WTC11 (cell line): ENCODE measurements at regions not wholly inside any gene's neighbourhood (a gene's known extent, or its start where the extent isn't known, plus 50 kb on each side); places are given as distances from the start of the nearest gene placed in this dataset.
"Not testable (repeated sequence)": the region's sequence is repeated elsewhere in the genome, so short reads cannot be mapped to it uniquely, and the experiment has no call there.

ENCODE experiments used
- ATAC-seq: fragments of 200-7000 bp; cut with Tn5 transposase; 2 replicates; pipeline ENCODE4 v1.10.0; 2021; ENCODE audit warnings: mild to moderate bottlenecking, moderate library complexity
- CTCF ChIA-PET: fragments of 300-600 bp; sonication (Branson Sonifier 250); formaldehyde crosslinking; loops from one replicate; lab custom pipeline; 2021; ENCODE audit warnings: antibody characterized with exemption; lab: Charles Lee
- POLR2A ChIA-PET: fragments of 350-600 bp; sonication (Branson Sonifier 250); formaldehyde crosslinking; loops from one replicate; lab custom pipeline; 2021; ENCODE audit warnings: antibody characterized with exemption; lab: Charles Lee
- DNase-seq: peaks from one replicate; pipeline ENCODE4 v3.0.0; 2021; ENCODE audit warnings: low spot score
- H3K27ac Mint-ChIP-seq: 2 replicates; pipeline ENCODE4 v1.8.0; 2021; ENCODE audit warnings: mixed read lengths
- H3K27me3 Mint-ChIP-seq: 2 replicates; pipeline ENCODE4 v1.8.0; 2021; ENCODE audit warnings: low read depth, mild to moderate bottlenecking, moderate library complexity, mixed read lengths
- H3K36me3 Mint-ChIP-seq: 2 replicates; pipeline ENCODE4 v1.8.0; 2021; ENCODE audit warnings: mixed read lengths
- H3K4me1 Mint-ChIP-seq: 2 replicates; pipeline ENCODE4 v1.8.0; 2022; ENCODE audit warnings: mixed read lengths
- H3K4me3 Mint-ChIP-seq: 2 replicates; pipeline ENCODE4 v1.8.0; 2021; ENCODE audit warnings: mild to moderate bottlenecking, moderate library complexity, mixed read lengths
- H3K9me3 Mint-ChIP-seq: 2 replicates; pipeline ENCODE4 v1.8.0; 2021; ENCODE audit warnings: mixed read lengths
- CBFB ChIP-seq: sonication (generic); formaldehyde crosslinking; IDR thresholded peaks from 2 replicates; pipeline ENCODE4 v1.8.1; 2022; ENCODE audit warnings: mild to moderate bottlenecking, low read depth, missing genetic modification reagents
- CDX4 ChIP-seq: fragments of 250-450 bp; sonication (Bioruptor Pico); IDR thresholded peaks from 2 replicates; pipeline ENCODE4 v1.9.0; 2021; ENCODE audit warnings: moderate library complexity, mild to moderate bottlenecking, inconsistent platforms, borderline replicate concordance
- CREB1 ChIP-seq: sonication (generic); formaldehyde crosslinking; IDR thresholded peaks from 2 replicates; pipeline ENCODE4 v1.8.0; 2023; ENCODE audit warnings: mild to moderate bottlenecking, missing genetic modification reagents
- E2F1 ChIP-seq: sonication (generic); formaldehyde crosslinking; IDR thresholded peaks from 2 replicates; pipeline ENCODE4 v1.8.0; 2022; ENCODE audit warnings: mild to moderate bottlenecking, missing genetic modification reagents
- ESRRA ChIP-seq: sonication (generic); formaldehyde crosslinking; IDR thresholded peaks from 2 replicates; pipeline ENCODE4 v1.8.1; 2022; ENCODE audit warnings: mild to moderate bottlenecking, missing genetic modification reagents, borderline replicate concordance
- FOXJ3 ChIP-seq: sonication (generic); formaldehyde crosslinking; IDR thresholded peaks from 2 replicates; pipeline ENCODE4 v1.9.0; 2021; ENCODE audit warnings: missing genetic modification reagents, mild to moderate bottlenecking, borderline replicate concordance
- FOXP1 ChIP-seq: sonication (generic); formaldehyde crosslinking; IDR thresholded peaks from 2 replicates; pipeline ENCODE4 v1.8.0; 2022; ENCODE audit warnings: missing genetic modification reagents, mild to moderate bottlenecking, moderate library complexity, borderline replicate concordance
- IRF2 ChIP-seq: sonication (generic); formaldehyde crosslinking; IDR thresholded peaks from 2 replicates; pipeline ENCODE4 v1.8.0; 2022; ENCODE audit warnings: low read depth, missing genetic modification reagents, borderline replicate concordance
- JAZF1 ChIP-seq: fragments of 250-450 bp; sonication (Bioruptor Pico); IDR thresholded peaks from 2 replicates; pipeline ENCODE4 v1.9.0; 2021; ENCODE audit warnings: moderate library complexity, mild to moderate bottlenecking, inconsistent platforms
- KAT7 ChIP-seq: sonication (generic); formaldehyde crosslinking; IDR thresholded peaks from 2 replicates; pipeline ENCODE4 v1.8.1; 2023; ENCODE audit warnings: missing genetic modification reagents, mild to moderate bottlenecking, borderline replicate concordance
- NR2C2 ChIP-seq: sonication (generic); formaldehyde crosslinking; IDR thresholded peaks from 2 replicates; pipeline ENCODE4 v1.8.0; 2022; ENCODE audit warnings: mild to moderate bottlenecking, missing genetic modification reagents
- PREB ChIP-seq: sonication (generic); formaldehyde crosslinking; IDR thresholded peaks from 2 replicates; pipeline ENCODE4 v1.8.1; 2022; ENCODE audit warnings: mild to moderate bottlenecking, missing genetic modification reagents, moderate library complexity, borderline replicate concordance
- PRRX2 ChIP-seq: fragments of 250-450 bp; sonication (Bioruptor Pico); IDR thresholded peaks from 2 replicates; pipeline ENCODE4 v1.8.0; 2021; ENCODE audit warnings: mild to moderate bottlenecking
- SMAD4 ChIP-seq: sonication (generic); formaldehyde crosslinking; IDR thresholded peaks from 2 replicates; pipeline ENCODE4 v1.8.0; 2022; ENCODE audit warnings: mild to moderate bottlenecking, missing genetic modification reagents
- SP1 ChIP-seq: sonication (generic); formaldehyde crosslinking; conservative IDR thresholded peaks from 2 replicates; pipeline ENCODE4 v1.8.1; 2022; ENCODE audit warnings: missing genetic modification reagents
- TCF7 ChIP-seq: sonication (generic); formaldehyde crosslinking; IDR thresholded peaks from 2 replicates; pipeline ENCODE4 v1.8.0; 2022; ENCODE audit warnings: mild to moderate bottlenecking, low read depth, missing genetic modification reagents, moderate library complexity
- TP53 ChIP-seq: sonication (generic); formaldehyde crosslinking; IDR thresholded peaks from 2 replicates; pipeline ENCODE4 v1.8.1; 2023; ENCODE audit warnings: mild to moderate bottlenecking, missing genetic modification reagents
- USF1 ChIP-seq: sonication (generic); formaldehyde crosslinking; IDR thresholded peaks from 2 replicates; pipeline ENCODE4 v1.8.0; 2022; ENCODE audit warnings: mild to moderate bottlenecking, missing genetic modification reagents
- ZNF138 ChIP-seq: sonication (generic); formaldehyde crosslinking; conservative IDR thresholded peaks from 2 replicates; pipeline ENCODE4 v1.8.1; 2022; ENCODE audit warnings: mild to moderate bottlenecking, moderate library complexity, missing genetic modification reagents
- ZNF219 ChIP-seq: sonication (generic); formaldehyde crosslinking; IDR thresholded peaks from 2 replicates; pipeline ENCODE4 v1.8.0; 2023; ENCODE audit warnings: missing genetic modification reagents, mild to moderate bottlenecking, borderline replicate concordance
- ZNF416 ChIP-seq: fragments of 250-450 bp; sonication (Bioruptor Pico); IDR thresholded peaks from 2 replicates; pipeline ENCODE4 v1.9.0; 2021; ENCODE audit warnings: mild to moderate bottlenecking, inconsistent platforms
- ZNF423 ChIP-seq: fragments of 250-450 bp; sonication (Bioruptor Pico); IDR thresholded peaks from 2 replicates; pipeline ENCODE4 v2.1.2; 2022; ENCODE audit warnings: mild to moderate bottlenecking, moderate library complexity
- ZNF512 ChIP-seq: sonication (generic); formaldehyde crosslinking; IDR thresholded peaks from 2 replicates; pipeline ENCODE4 v1.8.1; 2022; ENCODE audit warnings: missing genetic modification reagents, borderline replicate concordance
- ZSCAN18 ChIP-seq: fragments of 250-450 bp; sonication (Bioruptor Pico); IDR thresholded peaks from 2 replicates; pipeline ENCODE4 v2.1.2; 2022; ENCODE audit warnings: mild to moderate bottlenecking, moderate library complexity

GRCh38 chr2:147273106-147273505 is 571.7 kb upstream of the ACVR2A start:
- POLR2A ChIA-PET = no interaction called here
- ATAC-seq = no peak
- H3K4me1 Mint-ChIP-seq = 0 out of 2 replicates have a peak, but pooled peaks cover 3% of the 10 kb centered on the region
- no peak for TF ChIP-seq ZSCAN18 (CRISPR knock-in tag)
- TF ChIP-seq ZNF512 = no peak
- no peak for TF ChIP-seq SMAD4 (CRISPR knock-in tag)
- TF ChIP-seq ZNF416 (CRISPR knock-in tag) = no peak
- no peak for TF ChIP-seq CDX4
- TF ChIP-seq FOXP1 (CRISPR knock-in tag) = no peak
- TF ChIP-seq CBFB (CRISPR knock-in tag) = no peak
- TF ChIP-seq USF1 (CRISPR knock-in tag) = no peak
- no peak for TF ChIP-seq SP1 (CRISPR knock-in tag)
- TF ChIP-seq FOXJ3 (CRISPR knock-in tag) = no peak
- TF ChIP-seq JAZF1 (CRISPR knock-in tag) = no peak
- TF ChIP-seq TCF7 (CRISPR knock-in tag) = no peak
- TF ChIP-seq TP53 (CRISPR knock-in tag) = no peak
- TF ChIP-seq, all 79 proteins: peak for 0
- no peak for DNase-seq
- peaks cover 5% of the 10 kb centered on the region; the same call in 1 of the 2 replicates for H3K27me3 Mint-ChIP-seq
- peaks cover 37% of the 10 kb centered on the region for H3K9me3 Mint-ChIP-seq
- H3K4me3 Mint-ChIP-seq = no peak overlapping the region
- CTCF ChIA-PET = no interaction called here
- no peak overlapping the region for H3K27ac Mint-ChIP-seq
- H3K36me3 Mint-ChIP-seq = peaks cover 24% of the 10 kb centered on the region

GRCh38 chr2:147269581-147269980 is 575.2 kb upstream of the ACVR2A start:
- DNase-seq, H3K4me1 Mint-ChIP-seq, H3K27ac Mint-ChIP-seq, POLR2A ChIA-PET, H3K4me3 Mint-ChIP-seq, ATAC-seq, CTCF ChIA-PET, H3K27me3 Mint-ChIP-seq: not testable (repeated sequence)
- Mint-ChIP-seq H3K36me3 (peaks cover 35% of the 10 kb centered on the region), H3K9me3 (peaks cover 54% of the 10 kb centered on the region)

- ChIA-PET POLR2A (no interaction called here), CTCF (interaction anchor here (1.4 to 1.6 kb wide), 2 partner anchors 16 to 72 kb away, joined by 4 read pairs; no protein-coding TSS in a partner anchor)
- Mint-ChIP-seq H3K9me3 (peaks cover 11% of the 10 kb centered on the region), H3K4me3 (no peak overlapping the region), H3K36me3 (no peaks in the 10 kb centered on the region), H3K27me3 (no peaks in the 10 kb centered on the region), H3K27ac (no peak overlapping the region), H3K4me1 (peaks cover 5% of the 10 kb centered on the region)
- ATAC-seq = no peak
- DNase-seq = no peak
- TF ChIP-seq KAT7 (CRISPR knock-in tag) (no peak), PREB (no peak), CREB1 (no peak), E2F1 (no peak), PRRX2 (CRISPR knock-in tag) (no peak), ZNF219 (CRISPR knock-in tag) (no peak), ZNF138 (no peak), IRF2 (no peak), ESRRA (CRISPR knock-in tag) (no peak), ZNF423 (no peak), NR2C2 (no peak)
Observed at GRCh38 chr2:147260241-147260640, 584.6 kb upstream of the ACVR2A start.
